SK-N-SH (cell line): ENCODE measurements at regions not wholly inside any gene's neighbourhood (a gene's known extent, or its start where the extent isn't known, plus 50 kb on each side); places are given as distances from the start of the nearest gene placed in this dataset.

ENCODE experiments used
- CTCF ChIA-PET: fragments of 300-600, 350-600 bp; formaldehyde crosslinking; extraction: SDS; loops from one replicate; lab custom pipeline; 2021; lab: Yijun Ruan, JAX
- POLR2A ChIA-PET: fragments of 350-600 bp; sonication (Branson Sonifier 250); formaldehyde crosslinking; extraction: SDS; loops from one replicate; lab custom pipeline; 2020; ENCODE audit warnings: antibody characterized with exemption, inconsistent platforms; lab: Yijun Ruan, JAX
- DNase-seq: peaks from one replicate; pipeline ENCODE4 v3.0.0; 2012
- H2AFZ ChIP-seq: fragments of 200-600 bp; sonication (generic); 2 replicates; pipeline ENCODE4 v1.8.1; 2016; ENCODE audit warnings: antibody characterized with exemption, mild to moderate bottlenecking, low read depth
- H3F3A ChIP-seq: fragments of 200-600 bp; sonication (generic); replicated peaks from 2 replicates; pipeline ENCODE3; 2016; ENCODE audit warnings: antibody characterized with exemption, mild to moderate bottlenecking; ENCODE audit not compliant: insufficient read depth
- H3K27ac ChIP-seq, 2 experiments: fragments of 200-500 bp in 1 of 2; fragments of 200-600 bp in 1 of 2; sonication (Bioruptor generic) in 1 of 2; sonication (generic), shearing (Covaris generic) in 1 of 2; 2 replicates each; pipeline versions ENCODE4 v1.5.1 to v1.6.1; 2014 to 2016; ENCODE audit warnings: low read depth in 2 of 2, inconsistent platforms in 1 of 2, low read length in 1 of 2, mild to moderate bottlenecking in 1 of 2, mixed read lengths in 1 of 2
- H3K27me3 ChIP-seq: fragments of 200-600 bp; sonication (generic), shearing (Covaris generic); 2 replicates; pipeline ENCODE4 v1.6.1; 2016; ENCODE audit warnings: mixed run types; ENCODE audit not compliant: insufficient read depth
- H3K36me3 ChIP-seq, 2 experiments: fragments of 200-500 bp in 1 of 2; fragments of 200-600 bp in 1 of 2; sonication (Bioruptor generic) in 1 of 2; sonication (generic) in 1 of 2; replicated peaks in 1 of 2; 2 replicates each; pipeline versions ENCODE3 to v1.5.1; 2014 to 2016; ENCODE audit warnings: low read length in 1 of 2, mild to moderate bottlenecking in 1 of 2; ENCODE audit not compliant: insufficient read depth in 2 of 2, control insufficient read depth in 1 of 2
- H3K4me1 ChIP-seq, 2 experiments: fragments of 200-500 bp in 1 of 2; fragments of 200-600 bp in 1 of 2; sonication (Bioruptor generic) in 1 of 2; sonication (generic), shearing (Covaris generic) in 1 of 2; 2 replicates each; pipeline versions ENCODE4 v1.5.1 to v1.6.1; 2014 to 2016; ENCODE audit warnings: low read depth in 1 of 2, low read length in 1 of 2, mixed run types in 1 of 2; ENCODE audit not compliant: insufficient read depth in 2 of 2, control insufficient read depth in 1 of 2
- H3K4me2 ChIP-seq: fragments of 200-600 bp; sonication (generic), shearing (Covaris generic); 2 replicates; pipeline ENCODE4 v1.6.1; 2017; ENCODE audit warnings: mixed run types
- H3K4me3 ChIP-seq, 2 experiments: fragments of 200-500 bp in 1 of 2; fragments of 200-600 bp in 1 of 2; sonication (Bioruptor generic) in 1 of 2; sonication (generic), shearing (Covaris generic) in 1 of 2; 2 replicates each; pipeline versions ENCODE4 v1.5.1 to v1.8.1; 2014 to 2016; ENCODE audit warnings: low read depth in 2 of 2, inconsistent platforms in 1 of 2, low read length in 1 of 2, mild to moderate bottlenecking in 1 of 2, mixed read lengths in 1 of 2, moderate library complexity in 1 of 2
- H3K79me2 ChIP-seq: fragments of 200-600 bp; sonication (generic); 2 replicates; pipeline ENCODE4 v1.8.1; 2017; ENCODE audit warnings: mild to moderate bottlenecking; ENCODE audit not compliant: insufficient read depth
- H3K9ac ChIP-seq: fragments of 200-600 bp; sonication (generic); 2 replicates; pipeline ENCODE4 v1.6.1; 2017; ENCODE audit warnings: mixed run types
- H3K9me2 ChIP-seq: fragments of 200-600 bp; sonication (generic); 2 replicates; pipeline ENCODE4 v1.6.1; 2017; ENCODE audit warnings: mixed run types
- H3K9me3 ChIP-seq: fragments of 200-600 bp; sonication (generic); 2 replicates; pipeline ENCODE4 v1.6.1; 2017; ENCODE audit warnings: mixed run types, mild to moderate bottlenecking, moderate library complexity
- H4K20me1 ChIP-seq: fragments of 200-600 bp; sonication (generic); 2 replicates; pipeline ENCODE4 v1.6.1; 2017; ENCODE audit warnings: mild to moderate bottlenecking, mixed run types; ENCODE audit not compliant: insufficient read depth
- EP300 ChIP-seq, 2 experiments: IDR thresholded peaks; 2 replicates each; pipeline versions ENCODE4 v1.4.0 to v1.6.1; 2012; ENCODE audit warnings: borderline replicate concordance in 1 of 2, low read depth in 1 of 2, low read length in 1 of 2
- FOXJ3 ChIP-seq: sonication (generic); formaldehyde crosslinking; IDR thresholded peaks from 2 replicates; pipeline ENCODE4 v1.5.1; 2020; ENCODE audit warnings: mild to moderate bottlenecking, missing genetic modification reagents
- FOXM1 ChIP-seq: IDR thresholded peaks from 2 replicates; pipeline ENCODE4 v1.4.0; 2012; ENCODE audit warnings: low read depth, mild to moderate bottlenecking
- GABPA ChIP-seq: IDR thresholded peaks from 2 replicates; pipeline ENCODE4 v1.4.0; 2012; ENCODE audit warnings: low read depth, mild to moderate bottlenecking
- GATA2 ChIP-seq: sonication (generic); formaldehyde crosslinking; IDR thresholded peaks from 2 replicates; pipeline ENCODE4 v1.5.0; 2020; ENCODE audit warnings: mild to moderate bottlenecking, missing genetic modification reagents
- IRF3 ChIP-seq: fragments of 150-350 bp; IDR thresholded peaks from 2 replicates; pipeline ENCODE4 v1.6.1; 2016; ENCODE audit warnings: mild to moderate bottlenecking, low read depth, low read length
- MXI1 ChIP-seq: IDR thresholded peaks from 2 replicates; pipeline ENCODE4 v1.6.1; 2012; ENCODE audit warnings: mild to moderate bottlenecking, low read depth, low read length, improper control_type of control experiment
- NFIC ChIP-seq: IDR thresholded peaks from 2 replicates; pipeline ENCODE4 v1.4.0; 2012; ENCODE audit warnings: borderline replicate concordance
- PBX3 ChIP-seq: IDR thresholded peaks from 2 replicates; pipeline ENCODE4; 2012
- POLR2AphosphoS5 ChIP-seq: IDR thresholded peaks from 2 replicates; pipeline ENCODE4 v1.6.1; 2012; ENCODE audit warnings: low read depth, low read length
- RCOR1 ChIP-seq: fragments of 150-350 bp; IDR thresholded peaks from 2 replicates; pipeline ENCODE4 v1.6.1; 2017; ENCODE audit warnings: antibody characterized with exemption, low read length
- REST ChIP-seq: IDR thresholded peaks from 2 replicates; pipeline ENCODE4 v1.6.1; 2012; ENCODE audit warnings: mild to moderate bottlenecking, low read depth, low read length, moderate library complexity
- RXRA ChIP-seq: IDR thresholded peaks from 2 replicates; pipeline ENCODE4 v1.4.0; 2012; ENCODE audit warnings: low read depth, mild to moderate bottlenecking, borderline replicate concordance
- SMC3 ChIP-seq: IDR thresholded peaks from 2 replicates; pipeline ENCODE4 v1.6.1; 2012; ENCODE audit warnings: low read depth, low read length, improper control_type of control experiment
- TEAD4 ChIP-seq: IDR thresholded peaks from 2 replicates; pipeline ENCODE4 v1.4.0; 2012; ENCODE audit warnings: mild to moderate bottlenecking, borderline replicate concordance; ENCODE audit not compliant: insufficient read depth

- ChIA-PET CTCF (interaction anchor here (0.5 to 1.5 kb wide), 6 partner anchors 11 to 139 kb away, joined by 3 to 24 read pairs (median 4); no protein-coding TSS in a partner anchor), POLR2A (no interaction called here)
- H3K9ac ChIP-seq = no peak overlapping the region
- H3F3A ChIP-seq = peaks cover 5% of the 10 kb centered on the region
- H3K4me3 ChIP-seq = no peak overlapping the region
- no peak overlapping the region for H3K4me2 ChIP-seq
- no peaks in the 10 kb centered on the region for H3K9me3 ChIP-seq
- H3K27ac ChIP-seq = peak overlapping the region in 1 of 2 experiments; percentile 78; a peak in 1 of 4 replicates
- no peaks in the 10 kb centered on the region for H3K36me3 ChIP-seq
- peaks cover 0 to 21% of the 10 kb centered on the region in 2 experiments; a peak in 2 of 4 replicates for H3K4me1 ChIP-seq
- no peak for DNase-seq
- TF ChIP-seq EP300 (IDR thresholded peaks at IDR 0.05; ENCODE audit: borderline replicate concordance in 1 of 2, low read depth in 1 of 2, low read length in 1 of 2) (no peak), TEAD4 (no peak), IRF3 (no peak), RCOR1 (no peak), MXI1 (no peak), NFIC (no peak), POLR2AphosphoS5 (no peak), SMC3 (no peak), RXRA (no peak), REST (no peak), FOXJ3 (CRISPR knock-in tag) (no peak), FOXM1 (no peak), PBX3 (no peak), GATA2 (CRISPR knock-in tag) (no peak), GABPA (no peak)
- H3K9me2 ChIP-seq = no peaks in the 10 kb centered on the region
- H2AFZ ChIP-seq = no peak overlapping the region
- H4K20me1 ChIP-seq = no peaks in the 10 kb centered on the region
- no peaks in the 10 kb centered on the region for H3K27me3 ChIP-seq
- no peaks in the 10 kb centered on the region for H3K79me2 ChIP-seq
These were observed 2341.6 kb downstream of the PCDH7 start for GRCh38 chr4:33061727-33062126.
